ENCODE measurements at regions not wholly inside any gene's neighbourhood (a gene's known extent, or its start where the extent isn't known, plus 50 kb on each side); places are given as distances from the start of the nearest gene placed in this dataset.

DNA sequence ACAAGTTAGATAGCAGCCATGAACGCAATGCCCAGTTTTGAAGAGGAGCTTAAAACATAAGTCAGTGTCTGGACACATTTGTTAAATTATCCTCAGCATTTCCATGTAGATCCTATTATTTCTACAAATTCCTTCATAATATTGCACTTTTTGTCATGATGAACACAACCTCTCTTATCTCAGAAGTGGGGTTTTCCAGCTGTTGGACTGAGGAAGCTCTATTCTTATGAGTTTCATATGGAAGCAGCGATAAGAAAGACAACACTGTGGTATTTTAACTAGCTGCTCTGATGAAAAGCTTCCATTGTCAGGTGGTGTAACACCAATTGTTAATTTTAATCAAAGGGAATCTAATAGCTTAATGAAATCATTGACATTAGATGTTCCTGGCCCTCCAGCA is 308.7 kb downstream of the GBA3 start:
- Histone ChIP-seq H3K36me3 (ENCODE audit: control insufficient read depth, insufficient read depth, low read length) (no peaks in the 10 kb centered on the region), H3K27me3 (ENCODE audit: control insufficient read depth, insufficient read depth, low read length) (no peaks in the 10 kb centered on the region), H3K4me1 (ENCODE audit: control insufficient read depth, insufficient read depth, low read length) (no peaks in the 10 kb centered on the region), H3K4me3 (ENCODE audit: low read depth in 2 of 2, low read length in 2 of 2) (no peak overlapping the region), H3K27ac (ENCODE audit: low read length) (no peak overlapping the region), H3K9me3 (ENCODE audit: control insufficient read depth, insufficient read depth, low read depth, low read length) (no peaks in the 10 kb centered on the region)
- CTCF ChIA-PET = no interaction called here
- no TSS peak for BruUV-seq (replicated peaks)
- POLR2A ChIA-PET = no interaction called here
- no peak for TF ChIP-seq SIN3A (IDR thresholded peaks at IDR 0.05; ENCODE audit: borderline replicate concordance, insufficient read depth, low read depth, low read length)
- no peak for TF ChIP-seq TCF7L2 (IDR thresholded peaks at IDR 0.05; ENCODE audit: low read depth, low read length)
- TF ChIP-seq, protein P1, sequence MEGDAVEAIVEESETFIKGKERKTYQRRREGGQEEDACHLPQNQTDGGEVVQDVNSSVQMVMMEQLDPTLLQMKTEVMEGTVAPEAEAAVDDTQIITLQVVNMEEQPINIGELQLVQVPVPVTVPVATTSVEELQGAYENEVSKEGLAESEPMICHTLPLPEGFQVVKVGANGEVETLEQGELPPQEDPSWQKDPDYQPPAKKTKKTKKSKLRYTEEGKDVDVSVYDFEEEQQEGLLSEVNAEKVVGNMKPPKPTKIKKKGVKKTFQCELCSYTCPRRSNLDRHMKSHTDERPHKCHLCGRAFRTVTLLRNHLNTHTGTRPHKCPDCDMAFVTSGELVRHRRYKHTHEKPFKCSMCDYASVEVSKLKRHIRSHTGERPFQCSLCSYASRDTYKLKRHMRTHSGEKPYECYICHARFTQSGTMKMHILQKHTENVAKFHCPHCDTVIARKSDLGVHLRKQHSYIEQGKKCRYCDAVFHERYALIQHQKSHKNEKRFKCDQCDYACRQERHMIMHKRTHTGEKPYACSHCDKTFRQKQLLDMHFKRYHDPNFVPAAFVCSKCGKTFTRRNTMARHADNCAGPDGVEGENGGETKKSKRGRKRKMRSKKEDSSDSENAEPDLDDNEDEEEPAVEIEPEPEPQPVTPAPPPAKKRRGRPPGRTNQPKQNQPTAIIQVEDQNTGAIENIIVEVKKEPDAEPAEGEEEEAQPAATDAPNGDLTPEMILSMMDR (IDR thresholded peaks at IDR 0.05) = no peak
- no peak for TF ChIP-seq POLR2AphosphoS5 (IDR thresholded peaks at IDR 0.05; ENCODE audit: low read depth, low read length)
- DNase-seq (ENCODE audit: low read depth, low spot score) (no peak), ATAC-seq (no peak)
- intact Hi-C loops (cut with micrococcal nuclease; ENCODE audit: unreplicated experiment) = no loop called here
- in situ Hi-C loops (cut with HindIII; ENCODE audit: low pct_unique_long_range_greater_than_20kb, low sequenced_read_pairs) = no loop called here

- Histone ChIP-seq H3K4me3 (ENCODE audit: low read depth in 2 of 2, low read length in 2 of 2) (no peak overlapping the region), H3K36me3 (ENCODE audit: control insufficient read depth, insufficient read depth, low read length) (no peaks in the 10 kb centered on the region), H3K27me3 (ENCODE audit: control insufficient read depth, insufficient read depth, low read length) (no peaks in the 10 kb centered on the region), H3K9me3 (ENCODE audit: control insufficient read depth, insufficient read depth, low read depth, low read length) (no peaks in the 10 kb centered on the region), H3K4me1 (ENCODE audit: control insufficient read depth, insufficient read depth, low read length) (no peaks in the 10 kb centered on the region), H3K27ac (ENCODE audit: low read length) (no peak overlapping the region)
- TF ChIP-seq SIN3A (IDR thresholded peaks at IDR 0.05; ENCODE audit: borderline replicate concordance, insufficient read depth, low read depth, low read length) = no peak
- no peak for TF ChIP-seq REST (IDR thresholded peaks at IDR 0.05; ENCODE audit: insufficient read depth in 1 of 2, low read depth in 2 of 2, low read length in 1 of 2)
- TF ChIP-seq TCF7L2 (IDR thresholded peaks at IDR 0.05; ENCODE audit: low read depth, low read length) = no peak
- no peak for TF ChIP-seq POLR2AphosphoS5 (IDR thresholded peaks at IDR 0.05; ENCODE audit: low read depth, low read length)
- TF ChIP-seq, protein P1 (IDR thresholded peaks at IDR 0.05) = no peak
- no TSS peak for BruUV-seq (replicated peaks)
- ATAC-seq (no peak), DNase-seq (ENCODE audit: low read depth, low spot score) (no peak)
- ChIA-PET POLR2A (interaction anchor here (0.6 kb wide), 1 partner anchor 187 kb away, joined by 3 read pairs; no protein-coding TSS in a partner anchor), CTCF (no interaction called here)
- intact Hi-C loops (cut with micrococcal nuclease; ENCODE audit: unreplicated experiment) = no loop called here
- in situ Hi-C loops (cut with HindIII; ENCODE audit: low pct_unique_long_range_greater_than_20kb, low sequenced_read_pairs) = no loop called here
These were observed 306.7 kb downstream of the GBA3 start for GRCh38 chr4:22999419-22999818.
